Right forelimb (tissue), 1 donor: ENCODE measurements at regions not wholly inside any gene's neighbourhood (a gene's known extent, or its start where the extent isn't known, plus 50 kb on each side); places are given as distances from the start of the nearest gene placed in this dataset.
"Not testable (repeated sequence)": the region's sequence is repeated elsewhere in the genome, so short reads cannot be mapped to it uniquely, and the experiment has no call there.

ENCODE experiments used
- DNase-seq: peaks from one replicate; pipeline ENCODE4 v3.0.0-alpha.2; 2018

GRCh38 chr14:48229091-48229490 is 553.7 kb upstream of the MDGA2 start:
- DNase-seq: no peak

- no peak for DNase-seq
These were observed 518.5 kb upstream of the MDGA2 start for GRCh38 chr14:48193893-48194292.

DNA sequence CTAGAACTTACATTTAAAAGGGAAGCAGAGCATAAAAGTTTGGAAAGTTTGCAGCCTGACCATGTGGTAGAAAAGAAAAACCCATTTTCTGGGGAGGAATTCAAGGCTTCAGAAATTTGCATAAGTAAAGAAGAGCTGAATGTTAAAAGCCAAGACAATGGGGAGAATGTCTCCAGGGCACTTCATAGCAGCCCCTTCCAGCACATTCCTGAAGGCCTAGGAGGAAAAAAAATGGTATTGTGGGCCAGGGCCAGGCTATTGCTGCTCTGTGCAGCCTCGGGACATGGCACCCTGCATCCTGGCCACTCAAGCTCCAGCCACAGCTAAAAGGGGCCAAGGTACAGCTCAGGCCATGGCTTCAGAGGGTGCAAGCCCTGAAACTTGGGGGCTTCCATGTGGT is 474.2 kb upstream of the MDGA2 start:
- not testable (repeated sequence) for DNase-seq

GRCh38 chr14:48140804-48141203 is 465.4 kb upstream of the MDGA2 start:
- DNase-seq: no peak

GRCh38 chr14:48129472-48129871 is 454.1 kb upstream of the MDGA2 start:
- no peak for DNase-seq

- no peak for DNase-seq
These were observed 452.3 kb upstream of the MDGA2 start for GRCh38 chr14:48127674-48128073.

GRCh38 chr14:48125654-48126053 is 450.2 kb upstream of the MDGA2 start:
- DNase-seq: no peak

GRCh38 chr14:48113713-48114112 is 438.3 kb upstream of the MDGA2 start:
- DNase-seq: no peak

DNA sequence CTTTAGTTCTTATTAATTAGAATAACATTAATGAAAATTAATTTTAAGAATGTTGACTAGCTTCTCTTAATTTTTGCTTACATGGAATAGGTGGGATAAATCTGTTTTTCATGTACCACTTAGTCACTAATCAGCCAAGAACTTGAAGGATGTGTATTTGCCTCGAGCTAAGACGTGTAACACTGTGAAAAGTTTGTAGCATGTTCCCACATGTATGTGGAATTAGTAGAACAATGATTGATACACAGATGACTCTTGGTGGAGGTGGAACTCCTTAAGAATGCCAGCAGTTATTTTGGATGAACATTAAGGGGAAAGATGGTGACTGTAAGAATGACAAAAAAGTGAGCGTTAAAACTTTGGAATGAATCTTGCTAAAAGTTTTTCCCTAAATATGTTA is 435.7 kb upstream of the MDGA2 start:
- DNase-seq: no peak

- DNase-seq: no peak
These were observed 432.2 kb upstream of the MDGA2 start for GRCh38 chr14:48107646-48108045.

DNA sequence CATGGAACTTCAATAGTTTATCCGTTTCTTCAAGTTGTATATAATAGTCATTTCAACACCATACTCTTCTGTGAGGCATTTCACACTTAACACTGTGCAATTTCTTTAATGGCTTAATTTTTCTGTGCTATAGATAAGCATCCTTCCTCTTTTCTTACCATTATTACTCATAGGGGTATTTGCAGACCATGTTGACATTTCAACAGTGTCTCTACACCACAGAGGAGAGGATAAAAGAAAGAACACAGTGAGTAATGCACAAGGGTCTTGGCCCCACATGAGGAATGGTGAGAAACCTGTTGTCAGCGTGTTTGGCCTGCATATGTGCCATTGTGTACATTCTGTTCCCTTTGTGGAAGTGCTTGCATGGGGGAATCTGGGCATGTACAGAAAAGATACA is 421.5 kb upstream of the MDGA2 start:
- no peak for DNase-seq

DNA sequence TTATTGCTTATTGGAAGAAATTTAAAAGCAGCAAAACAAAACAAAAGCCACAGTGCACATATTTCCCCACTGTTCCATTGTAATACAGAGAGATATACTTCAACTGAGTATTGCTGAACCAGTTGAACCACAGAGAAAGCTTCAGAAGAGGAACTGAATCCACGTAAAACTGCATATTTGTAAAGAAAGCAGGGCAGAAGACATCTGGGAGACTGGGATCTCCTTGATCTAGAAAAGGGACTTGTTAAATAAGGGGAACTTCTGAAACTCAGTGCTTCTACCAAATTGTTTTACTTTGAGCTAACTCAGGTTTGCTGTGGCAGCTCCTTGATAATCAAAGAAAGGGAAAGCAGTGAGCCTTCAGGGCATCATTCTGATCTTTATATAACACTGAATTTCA is 411.1 kb upstream of the MDGA2 start:
- no peak for DNase-seq

GRCh38 chr14:48075487-48075886 is 400.1 kb upstream of the MDGA2 start:
- DNase-seq: no peak

DNA sequence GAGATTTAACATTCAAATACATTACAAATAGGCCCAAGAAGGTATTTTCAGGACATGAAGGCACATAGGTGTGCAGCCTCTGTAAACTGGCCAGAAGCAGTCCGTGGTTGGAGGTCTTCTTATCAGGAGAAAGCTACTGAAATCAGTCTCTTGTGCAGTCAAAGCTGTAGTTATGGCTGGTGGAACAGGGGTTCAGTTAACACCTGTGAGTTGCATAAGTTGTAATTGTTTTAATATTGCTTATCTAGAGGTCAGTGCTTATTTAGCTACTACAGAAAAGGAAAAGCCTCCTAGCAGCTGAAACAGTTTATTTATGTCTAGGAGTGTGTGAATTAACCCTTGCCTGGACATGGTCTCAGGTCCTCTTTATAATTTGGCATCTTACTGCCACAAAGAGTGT is 377.6 kb upstream of the MDGA2 start:
- no peak for DNase-seq

DNA sequence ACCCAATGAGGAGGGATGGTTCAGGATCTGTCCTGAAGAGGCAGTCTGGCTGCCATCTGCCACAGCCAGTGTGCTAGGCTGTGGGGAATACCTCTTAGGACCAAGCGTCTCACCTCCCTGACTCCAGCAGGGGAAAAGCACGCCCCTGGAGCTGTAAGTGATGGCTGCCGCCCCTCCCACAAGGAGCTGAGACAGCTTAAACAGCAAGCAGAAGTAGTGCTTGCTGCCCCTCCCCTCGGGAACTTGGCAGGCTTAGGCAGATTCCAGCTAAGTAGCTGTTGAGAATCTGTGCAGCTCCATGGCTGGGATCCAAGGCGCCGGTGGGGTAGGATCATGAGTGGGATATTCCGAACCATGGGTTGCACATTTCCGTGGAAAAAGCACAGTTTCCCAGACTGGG is 360.4 kb upstream of the MDGA2 start:
- DNase-seq: no peak

DNA sequence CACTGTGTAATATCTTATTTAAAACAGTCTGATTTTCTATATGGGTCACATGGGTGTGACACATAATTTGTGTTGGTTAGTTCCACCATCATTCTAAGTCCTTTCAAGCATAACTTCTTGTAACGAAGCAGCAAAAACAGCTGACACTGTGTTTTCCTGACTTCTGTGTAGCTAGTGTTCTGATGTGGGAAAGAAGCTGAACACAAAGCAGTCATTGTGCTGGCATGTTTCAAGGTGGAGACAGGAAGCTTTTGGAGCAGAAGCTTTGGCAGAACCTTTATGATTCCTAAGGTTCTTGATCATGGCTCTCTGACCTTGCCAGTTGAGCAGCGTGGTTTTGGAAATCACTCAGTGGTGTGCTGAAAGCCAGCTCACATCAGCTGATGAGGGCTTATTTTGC is 351.7 kb upstream of the MDGA2 start:
- no peak for DNase-seq

- no peak for DNase-seq
These were observed 348.5 kb upstream of the MDGA2 start for GRCh38 chr14:48023881-48024280.

DNA sequence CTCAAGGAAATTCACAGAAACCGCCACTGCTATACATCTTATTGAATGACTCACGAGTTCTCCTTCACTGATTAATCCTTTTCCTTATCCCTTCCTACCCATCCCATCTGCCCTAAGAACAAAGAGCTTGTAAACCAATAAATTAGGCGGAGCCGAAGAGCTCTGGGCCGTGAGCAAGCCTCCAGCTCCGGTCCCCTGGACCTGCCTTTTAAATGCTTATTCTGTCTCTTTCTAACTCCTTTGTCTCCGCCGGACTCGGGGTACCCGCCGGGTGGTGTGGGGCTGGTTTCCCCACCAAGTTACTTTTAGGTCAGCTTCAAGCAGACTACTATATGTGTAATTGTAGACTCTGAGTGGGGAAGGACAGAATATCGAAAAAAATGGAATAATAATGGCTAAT is 336.1 kb upstream of the MDGA2 start:
- not testable (repeated sequence) for DNase-seq

DNA sequence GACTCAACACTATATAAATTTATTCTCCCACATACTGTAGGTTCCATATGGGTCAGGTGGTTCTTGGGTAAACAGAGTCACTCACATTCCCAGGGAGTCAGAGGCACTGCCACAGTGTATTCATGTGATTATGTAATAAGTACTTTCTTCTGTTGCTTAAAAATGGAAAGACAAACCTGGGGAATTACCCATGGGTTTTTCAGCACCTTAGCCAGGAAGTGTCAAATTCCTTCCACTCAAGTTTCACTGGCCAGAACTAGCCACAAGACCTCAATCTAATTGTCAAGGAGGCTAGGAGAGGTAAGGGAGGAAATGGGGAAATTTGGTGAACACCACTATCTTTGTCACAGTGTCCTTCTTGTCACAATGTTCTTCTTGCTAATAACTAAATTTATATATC is 333.2 kb upstream of the MDGA2 start:
- DNase-seq: no peak

DNA sequence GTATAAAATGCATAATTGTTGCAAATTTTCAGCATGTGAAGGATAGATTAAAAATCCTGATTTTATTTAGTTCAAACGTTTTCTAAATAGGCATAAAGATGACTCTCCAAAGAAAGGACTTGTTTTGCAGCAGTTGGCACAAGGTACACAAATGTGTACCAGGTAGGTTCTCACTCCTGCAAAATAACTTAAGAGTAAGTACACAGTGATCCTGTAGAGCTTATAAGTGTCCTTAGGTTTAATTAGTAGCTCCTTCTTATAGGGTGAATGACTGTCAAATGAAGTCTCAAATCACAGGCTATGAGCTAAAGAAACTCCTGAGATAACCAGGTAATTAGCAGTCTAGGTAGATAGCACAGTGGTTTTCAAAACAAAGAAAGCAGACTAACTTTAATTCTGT is 330.6 kb upstream of the MDGA2 start:
- no peak for DNase-seq

- no peak for DNase-seq
These were observed 318.5 kb upstream of the MDGA2 start for GRCh38 chr14:47993883-47994282.

GRCh38 chr14:47988175-47988574 is 312.8 kb upstream of the MDGA2 start:
- no peak for DNase-seq

DNA sequence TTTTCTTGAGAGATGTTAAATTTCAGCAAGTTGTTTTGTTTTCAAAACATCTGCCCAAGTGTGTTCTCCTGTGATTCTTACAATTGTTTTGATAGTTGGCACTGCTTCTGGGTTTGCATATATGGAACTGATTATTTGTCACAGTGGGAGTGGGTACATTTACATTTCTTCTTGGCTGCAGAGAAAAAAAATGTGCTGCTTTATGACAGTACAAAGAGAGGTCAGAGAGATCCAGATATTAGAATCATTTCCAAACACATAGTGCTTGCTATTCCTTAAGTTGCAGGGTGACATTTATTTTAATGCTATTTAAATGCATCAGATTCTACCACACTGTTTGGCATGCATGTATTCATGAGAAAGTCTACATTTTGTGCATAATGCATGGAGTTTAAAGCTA is 303.5 kb upstream of the MDGA2 start:
- no peak for DNase-seq

DNA sequence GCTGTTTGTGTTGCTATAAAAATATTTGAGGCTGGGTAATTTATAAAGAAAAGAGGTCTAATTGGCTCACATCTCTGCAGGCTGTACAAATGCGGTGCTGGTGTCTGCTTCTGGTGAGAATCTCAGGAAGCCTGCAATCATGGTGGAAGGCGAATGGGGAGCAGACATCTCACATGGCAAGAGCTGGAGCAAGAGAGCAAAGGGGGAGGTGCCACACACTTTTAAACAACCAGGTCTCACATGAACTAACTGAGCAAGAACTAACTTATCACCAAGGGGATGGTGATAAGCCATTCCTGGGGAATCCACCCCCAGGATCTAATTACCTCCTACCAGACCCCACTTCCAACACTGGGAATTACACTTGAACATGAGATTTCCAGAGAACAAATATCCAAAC is 300.7 kb upstream of the MDGA2 start:
- DNase-seq: no peak

DNA sequence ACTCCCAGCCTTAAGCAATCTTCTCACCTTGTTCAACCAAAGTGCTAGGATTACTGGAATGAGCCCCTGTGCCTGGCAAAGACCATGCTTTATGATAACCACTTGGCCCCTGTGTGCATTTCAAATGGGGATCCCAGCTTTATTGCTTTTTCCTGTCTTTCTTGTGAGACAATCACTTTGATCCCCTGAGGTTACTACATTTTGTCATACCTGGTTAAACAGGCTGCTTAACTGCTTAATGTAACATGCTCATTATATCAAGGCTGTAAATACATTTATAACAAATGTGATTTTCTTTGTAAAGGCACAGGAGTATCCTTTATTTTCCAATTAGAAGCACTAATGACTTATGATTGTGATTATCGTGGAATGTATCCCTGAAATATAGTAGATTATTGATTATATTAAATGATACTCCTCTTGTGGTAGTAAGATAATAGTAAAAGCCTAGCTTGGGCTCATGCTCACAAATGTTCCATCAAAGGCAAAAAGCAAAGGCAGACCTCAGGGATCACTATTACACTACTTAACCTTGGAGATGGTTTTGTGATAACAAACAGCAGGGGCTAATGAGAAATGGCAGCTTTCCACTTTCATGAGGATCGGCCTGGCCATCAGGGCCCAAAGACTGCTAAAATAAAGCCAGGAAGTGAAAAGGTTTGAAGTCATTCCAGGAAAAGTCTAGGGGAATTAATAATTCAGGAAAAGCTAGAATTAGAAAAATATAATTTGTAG is 290.8 kb upstream of the MDGA2 start:
- DNase-seq: no peak

- no peak for DNase-seq
These were observed 286.2 kb upstream of the MDGA2 start for GRCh38 chr14:47961634-47962033.
